Panc1 (cell line): ENCODE measurements at regions not wholly inside any gene's neighbourhood (a gene's known extent, or its start where the extent isn't known, plus 50 kb on each side); places are given as distances from the start of the nearest gene placed in this dataset.

Experiments used
- ATAC-seq: fragments of 200-7000 bp; cut with Tn5 transposase; 2 replicates; pipeline ENCODE4 v1.9.1; 2020; ENCODE audit warnings: mild to moderate bottlenecking, moderate library complexity
- BruUV-seq: library from RNA; stranded (reverse); fragments of 400-500 nt; replicated peaks from 2 replicates; lab custom pipeline; 2021; lab: Mats Ljungman, UMichigan
- CTCF ChIA-PET: fragments of 300-600 bp; sonication (Branson Sonifier 250); formaldehyde crosslinking; loops from one replicate; lab custom pipeline; 2022; ENCODE audit warnings: antibody characterized with exemption; lab: Charles Lee
- POLR2A ChIA-PET: fragments of 300-600 bp; sonication (Branson Sonifier 250); formaldehyde crosslinking; loops from one replicate; lab custom pipeline; 2022; ENCODE audit warnings: antibody characterized with exemption; lab: Charles Lee
- DNase-seq: peaks from one replicate; pipeline ENCODE4 v3.0.0-alpha.2; 2010; ENCODE audit warnings: low read depth, low spot score
- H3K27ac ChIP-seq: 2 replicates; pipeline ENCODE4 v1.5.1; 2011; ENCODE audit warnings: mild to moderate bottlenecking, low read length, inconsistent platforms
- H3K27me3 ChIP-seq: fragments of 200-500 bp; sonication (Bioruptor generic); 2 replicates; pipeline ENCODE4 v1.6.0; 2014; ENCODE audit warnings: low read length, inconsistent platforms; ENCODE audit not compliant: control insufficient read depth, insufficient read depth
- H3K36me3 ChIP-seq: fragments of 200-500 bp; sonication (Bioruptor generic); 2 replicates; pipeline ENCODE4 v1.5.1; 2014; ENCODE audit warnings: inconsistent platforms, mild to moderate bottlenecking, low read length, moderate library complexity; ENCODE audit not compliant: control insufficient read depth, insufficient read depth
- H3K4me1 ChIP-seq: 2 replicates; pipeline ENCODE4 v1.5.1; 2011; ENCODE audit warnings: inconsistent platforms, mild to moderate bottlenecking, low read length, moderate library complexity; ENCODE audit not compliant: control insufficient read depth, insufficient read depth
- H3K4me3 ChIP-seq, 2 experiments: 2 replicates each; pipeline ENCODE4 v1.5.1; 2011 to 2012; ENCODE audit warnings: low read depth in 2 of 2, low read length in 2 of 2, mild to moderate bottlenecking in 2 of 2, inconsistent platforms in 1 of 2, moderate library complexity in 1 of 2
- H3K9me3 ChIP-seq: fragments of 200-500 bp; sonication (Bioruptor generic); 2 replicates; pipeline ENCODE4 v1.5.1; 2014; ENCODE audit warnings: low read depth, mild to moderate bottlenecking, inconsistent platforms, low read length, moderate library complexity; ENCODE audit not compliant: control insufficient read depth, insufficient read depth
- CTCF ChIP-seq: fragments of 450-650 bp; IDR thresholded peaks from 2 replicates; pipeline ENCODE4 v1.5.1; 2017; ENCODE audit warnings: mild to moderate bottlenecking
- POLR2AphosphoS5 ChIP-seq: IDR thresholded peaks from 2 replicates; pipeline ENCODE4 v1.6.1; 2012; ENCODE audit warnings: mild to moderate bottlenecking, low read depth, low read length, moderate library complexity
- REST ChIP-seq, 2 experiments: IDR thresholded peaks; 2 replicates each; pipeline ENCODE4 v1.6.1; 2011 to 2012; ENCODE audit warnings: low read depth in 2 of 2, control low read depth in 1 of 2, low read length in 1 of 2, mild to moderate bottlenecking in 1 of 2, moderate library complexity in 1 of 2; ENCODE audit not compliant: insufficient read depth in 1 of 2
- SIN3A ChIP-seq: IDR thresholded peaks from 2 replicates; pipeline ENCODE4 v1.6.1; 2012; ENCODE audit warnings: low read depth, mild to moderate bottlenecking, low read length, moderate library complexity, borderline replicate concordance; ENCODE audit not compliant: insufficient read depth
- TCF7L2 ChIP-seq: IDR thresholded peaks from 2 replicates; pipeline ENCODE4 v1.6.1; 2011; ENCODE audit warnings: mild to moderate bottlenecking, low read depth, low read length, inconsistent platforms
- in situ Hi-C: cut with HindIII; loops from 2 replicates; pipeline ENCODE4 v1.10.0; 2016; ENCODE audit warnings: low sequenced_read_pairs, low pct_unique_long_range_greater_than_20kb
- intact Hi-C: fragments of 100-400 bp; cut with micrococcal nuclease; formaldehyde crosslinking; loops from one replicate; pipeline ENCODE4 v1.10.0; 2022; ENCODE audit not compliant: unreplicated experiment

GRCh38 chr20:55461519-55461918 is 543.8 kb downstream of the CBLN4 start:
- Histone ChIP-seq H3K9me3 (no peaks in the 10 kb centered on the region), H3K27ac (no peak overlapping the region), H3K4me3 (no peak overlapping the region), H3K4me1 (no peaks in the 10 kb centered on the region), H3K27me3 (no peaks in the 10 kb centered on the region; the same call in 1 of the 2 replicates), H3K36me3 (no peaks in the 10 kb centered on the region)
- ATAC-seq (no peak), DNase-seq (no peak)
- ChIA-PET POLR2A (no interaction called here), CTCF (no interaction called here)
- TF ChIP-seq SIN3A (no peak), CTCF (no peak), TCF7L2 (no peak), REST (IDR thresholded peaks at IDR 0.05; ENCODE audit: insufficient read depth in 1 of 2, low read depth in 2 of 2, low read length in 1 of 2) (no peak), POLR2AphosphoS5 (no peak)
- in situ Hi-C loops (no loop called here), intact Hi-C loops (no loop called here)
- BruUV-seq = no TSS peak

- H3K4me3 ChIP-seq = no peak overlapping the region
- H3K9me3 ChIP-seq = no peaks in the 10 kb centered on the region
- no TSS peak for BruUV-seq
- intact Hi-C loops = no loop called here
- H3K27ac ChIP-seq = no peak overlapping the region
- no peak for DNase-seq
- H3K27me3 ChIP-seq = no peaks in the 10 kb centered on the region; the same call in 1 of the 2 replicates
- ATAC-seq = no peak
- in situ Hi-C loops = no loop called here
- H3K36me3 ChIP-seq = no peaks in the 10 kb centered on the region
- no peaks in the 10 kb centered on the region for H3K4me1 ChIP-seq
- CTCF ChIA-PET = no interaction called here
- POLR2A ChIA-PET = no interaction called here
- TF ChIP-seq TCF7L2 (no peak), SIN3A (no peak), CTCF (no peak), POLR2AphosphoS5 (no peak), REST (IDR thresholded peaks at IDR 0.05; ENCODE audit: insufficient read depth in 1 of 2, low read depth in 2 of 2, low read length in 1 of 2) (no peak)
These were observed 548.9 kb downstream of the CBLN4 start for GRCh38 chr20:55456316-55456940.
